Neural progenitor cell (in vitro differentiated cells): ENCODE measurements at regions not wholly inside any gene's neighbourhood (a gene's known extent, or its start where the extent isn't known, plus 50 kb on each side); places are given as distances from the start of the nearest gene placed in this dataset.

ENCODE experiments used
- DNase-seq: peaks from one replicate; pipeline ENCODE4 v3.0.0-alpha.2; 2016; ENCODE audit warnings: low spot score
- H2AFZ ChIP-seq: fragments of 200-600 bp; sonication (generic); replicated peaks from 2 replicates; pipeline ENCODE4 v1.6.1; 2016; ENCODE audit warnings: antibody characterized with exemption
- H3F3A ChIP-seq: fragments of 200-600 bp; sonication (generic); 2 replicates; pipeline ENCODE4 v1.6.1; 2016; ENCODE audit warnings: antibody characterized with exemption, low read depth
- H3K27ac ChIP-seq: fragments of 200-600 bp; sonication (generic); 2 replicates; pipeline ENCODE4 v1.5.1; 2016; ENCODE audit warnings: mild to moderate bottlenecking
- H3K27me3 ChIP-seq: fragments of 200-600 bp; sonication (generic); 2 replicates; pipeline ENCODE4 v1.6.1; 2016; ENCODE audit warnings: mild to moderate bottlenecking, moderate library complexity
- H3K36me3 ChIP-seq: fragments of 200-600 bp; sonication (generic); 2 replicates; pipeline ENCODE4 v1.5.1; 2016
- H3K4me1 ChIP-seq: fragments of 200-600 bp; sonication (generic); 2 replicates; pipeline ENCODE4 v1.6.1; 2016; ENCODE audit warnings: mixed run types
- H3K4me2 ChIP-seq: fragments of 200-600 bp; sonication (generic); 2 replicates; pipeline ENCODE4 v1.6.1; 2016
- H3K4me3 ChIP-seq: fragments of 200-600 bp; sonication (generic); 2 replicates; pipeline ENCODE4 v1.5.1; 2016
- H3K79me2 ChIP-seq: fragments of 200-600 bp; sonication (generic); 2 replicates; pipeline ENCODE4 v1.6.1; 2016; ENCODE audit warnings: low read depth
- H3K9ac ChIP-seq: fragments of 200-600 bp; sonication (generic); 2 replicates; pipeline ENCODE4 v1.6.1; 2016
- H3K9me3 ChIP-seq: fragments of 200-600 bp; sonication (generic); 2 replicates; pipeline ENCODE4 v1.5.1; 2016; ENCODE audit warnings: low read depth
- H4K20me1 ChIP-seq: fragments of 200-600 bp; sonication (generic); 2 replicates; pipeline ENCODE4 v1.6.1; 2016; ENCODE audit warnings: low read depth
- H3K27ac Mint-ChIP-seq: 3 replicates; pipeline ENCODE4 v1.8.0; 2021; ENCODE audit warnings: mixed read lengths
- H3K27me3 Mint-ChIP-seq: 2 replicates; pipeline ENCODE4 v1.8.0; 2022; ENCODE audit warnings: low read depth, mild to moderate bottlenecking, inconsistent platforms, moderate library complexity, mixed read lengths; ENCODE audit not compliant: insufficient read depth
- H3K36me3 Mint-ChIP-seq: 3 replicates; pipeline ENCODE4 v1.8.0; 2021; ENCODE audit warnings: mixed read lengths
- H3K4me1 Mint-ChIP-seq: 3 replicates; pipeline ENCODE4 v1.8.0; 2021; ENCODE audit warnings: mixed read lengths
- H3K4me3 Mint-ChIP-seq: 3 replicates; pipeline ENCODE4 v1.8.0; 2021; ENCODE audit warnings: mild to moderate bottlenecking, moderate library complexity, mixed read lengths
- H3K9me3 Mint-ChIP-seq: 3 replicates; pipeline ENCODE4 v1.8.0; 2020; ENCODE audit warnings: mixed read lengths
- CTCF ChIP-seq: fragments of 200-600 bp; sonication (generic); IDR thresholded peaks from 2 replicates; pipeline ENCODE4 v1.5.1; 2017; ENCODE audit warnings: antibody characterized with exemption, mild to moderate bottlenecking
- EZH2 ChIP-seq: fragments of 200-600 bp; sonication (generic); IDR thresholded peaks from 2 replicates; pipeline ENCODE4 v1.6.1; 2017; ENCODE audit warnings: antibody characterized with exemption, mild to moderate bottlenecking, moderate library complexity
- EZH2phosphoT487 ChIP-seq: fragments of 200-600 bp; sonication (generic); IDR thresholded peaks from 2 replicates; pipeline ENCODE4 v1.6.1; 2017; ENCODE audit warnings: antibody characterized with exemption

GRCh38 chr10:107589081-107589480, 424.6 kb upstream of the SORCS1 start:
- Histone ChIP-seq H3K4me1 (no peaks in the 10 kb centered on the region), H3K27me3 (no peaks in the 10 kb centered on the region), H3K4me3 (no peak overlapping the region), H4K20me1 (no peaks in the 10 kb centered on the region), H3K79me2 (no peaks in the 10 kb centered on the region), H3K36me3 (no peaks in the 10 kb centered on the region), H3K27ac (no peak overlapping the region), H3K9me3 (no peaks in the 10 kb centered on the region), H3F3A (no peaks in the 10 kb centered on the region), H3K4me2 (no peak overlapping the region), H2AFZ (no peak overlapping the region), H3K9ac (no peak overlapping the region)
- H3K4me3 Mint-ChIP-seq, result no peak overlapping the region
- no peaks in the 10 kb centered on the region for H3K36me3 Mint-ChIP-seq
- no peaks in the 10 kb centered on the region for H3K27me3 Mint-ChIP-seq
- H3K4me1 Mint-ChIP-seq, result no peaks in the 10 kb centered on the region
- TF ChIP-seq EZH2 (no peak), CTCF (no peak), EZH2phosphoT487 (no peak)
- DNase-seq, result no peak
- H3K9me3 Mint-ChIP-seq, result peaks cover 13% of the 10 kb centered on the region
- no peak overlapping the region for H3K27ac Mint-ChIP-seq

GRCh38 chr10:107585630-107586029, 421.1 kb upstream of the SORCS1 start:
- no peak overlapping the region for H3K9ac ChIP-seq
- no peaks in the 10 kb centered on the region for H3K27me3 Mint-ChIP-seq
- H3K4me2 ChIP-seq, result no peak overlapping the region
- no peaks in the 10 kb centered on the region for H4K20me1 ChIP-seq
- H3K36me3 Mint-ChIP-seq, result no peaks in the 10 kb centered on the region
- H3K27me3 ChIP-seq, result no peaks in the 10 kb centered on the region
- H3K4me3 Mint-ChIP-seq, result no peak overlapping the region
- no peaks in the 10 kb centered on the region for H3K79me2 ChIP-seq
- H3F3A ChIP-seq, result no peaks in the 10 kb centered on the region
- no peak overlapping the region for H3K27ac ChIP-seq
- no peak for DNase-seq
- no peaks in the 10 kb centered on the region for H3K9me3 ChIP-seq
- H3K36me3 ChIP-seq, result no peaks in the 10 kb centered on the region
- no peak overlapping the region for H3K27ac Mint-ChIP-seq
- TF ChIP-seq CTCF (no peak), EZH2phosphoT487 (no peak), EZH2 (no peak)
- no peaks in the 10 kb centered on the region for H3K4me1 Mint-ChIP-seq
- H3K9me3 Mint-ChIP-seq, result peaks cover 13% of the 10 kb centered on the region
- no peak overlapping the region for H2AFZ ChIP-seq
- H3K4me1 ChIP-seq, result no peaks in the 10 kb centered on the region
- no peak overlapping the region for H3K4me3 ChIP-seq

GRCh38 chr10:107583974-107584373, 419.5 kb upstream of the SORCS1 start:
- Mint-ChIP-seq H3K27ac (no peak overlapping the region), H3K9me3 (peaks cover 13% of the 10 kb centered on the region), H3K4me1 (no peaks in the 10 kb centered on the region), H3K4me3 (no peak overlapping the region), H3K27me3 (no peaks in the 10 kb centered on the region), H3K36me3 (no peaks in the 10 kb centered on the region)
- Histone ChIP-seq H2AFZ (no peak overlapping the region), H3K79me2 (no peaks in the 10 kb centered on the region), H3K4me2 (no peak overlapping the region), H3K9me3 (no peaks in the 10 kb centered on the region), H3K27me3 (no peaks in the 10 kb centered on the region), H3K4me1 (no peaks in the 10 kb centered on the region), H3F3A (no peaks in the 10 kb centered on the region), H3K36me3 (no peaks in the 10 kb centered on the region), H3K27ac (no peak overlapping the region), H3K9ac (no peak overlapping the region), H3K4me3 (no peak overlapping the region), H4K20me1 (no peaks in the 10 kb centered on the region)
- TF ChIP-seq CTCF (no peak), EZH2 (no peak), EZH2phosphoT487 (no peak)
- no peak for DNase-seq

- no peaks in the 10 kb centered on the region for H3K4me1 ChIP-seq
- DNase-seq, result no peak
- H3K9ac ChIP-seq, result no peak overlapping the region
- no peaks in the 10 kb centered on the region for H3K27me3 Mint-ChIP-seq
- no peaks in the 10 kb centered on the region for H3K79me2 ChIP-seq
- H4K20me1 ChIP-seq, result no peaks in the 10 kb centered on the region
- H3K4me1 Mint-ChIP-seq, result no peaks in the 10 kb centered on the region
- H3K4me2 ChIP-seq, result no peak overlapping the region
- no peaks in the 10 kb centered on the region for H3K27me3 ChIP-seq
- no peaks in the 10 kb centered on the region for H3K9me3 ChIP-seq
- H3K27ac ChIP-seq, result no peak overlapping the region
- no peaks in the 10 kb centered on the region for H3K36me3 Mint-ChIP-seq
- no peak overlapping the region for H3K27ac Mint-ChIP-seq
- H3K36me3 ChIP-seq, result no peaks in the 10 kb centered on the region
- H3F3A ChIP-seq, result no peaks in the 10 kb centered on the region
- no peak overlapping the region for H2AFZ ChIP-seq
- H3K4me3 Mint-ChIP-seq, result no peak overlapping the region
- TF ChIP-seq EZH2phosphoT487 (no peak), CTCF (no peak), EZH2 (no peak)
- H3K9me3 Mint-ChIP-seq, result peaks cover 4% of the 10 kb centered on the region
- no peak overlapping the region for H3K4me3 ChIP-seq
These were observed 415.5 kb upstream of the SORCS1 start for GRCh38 chr10:107579970-107580369.
